MM.1S (cell line): ENCODE measurements at regions not wholly inside any gene's neighbourhood (a gene's known extent, or its start where the extent isn't known, plus 50 kb on each side); places are given as distances from the start of the nearest gene placed in this dataset.

Experiments used
- CTCF ChIP-seq: fragments of 300-600 bp; sonication (generic); IDR thresholded peaks from 2 replicates; pipeline ENCODE4 v1.5.1; 2016; ENCODE audit warnings: antibody characterized with exemption, low read length, mixed read lengths
- EZH2 ChIP-seq: fragments of 300-600 bp; sonication (generic); optimal IDR thresholded peaks from 2 replicates; pipeline ENCODE3; 2017; ENCODE audit warnings: low read depth, mild to moderate bottlenecking, antibody characterized with exemption, low read length, mixed read lengths
- EZH2phosphoT487 ChIP-seq: fragments of 300-600 bp; sonication (generic); IDR thresholded peaks from 2 replicates; pipeline ENCODE4 v1.6.1; 2018; ENCODE audit warnings: antibody characterized with exemption, low read length

- TF ChIP-seq CTCF (no peak), EZH2 (no peak), EZH2phosphoT487 (no peak)
Observed at GRCh38 chr3:181567311-181568075, 144.2 kb upstream of the SOX2 start.
